HepG2 (cell line): ENCODE measurements at regions not wholly inside any gene's neighbourhood (a gene's known extent, or its start where the extent isn't known, plus 50 kb on each side); places are given as distances from the start of the nearest gene placed in this dataset.

Experiments used
- ATAC-seq: fragments of 200-7000 bp; cut with Tn5 transposase; 3 replicates; pipeline ENCODE4 v1.9.1; 2020; ENCODE audit warnings: mild to moderate bottlenecking, moderate library complexity
- BruUV-seq: library from RNA; stranded (reverse); fragments of 400-500 nt; replicated peaks from 2 replicates; lab custom pipeline; 2021; lab: Mats Ljungman, UMichigan
- CTCF ChIA-PET: fragments of 300-600 bp; formaldehyde crosslinking; extraction: SDS; loops from one replicate; lab custom pipeline; 2021; ENCODE audit warnings: low total read pairs, inconsistent platforms, low intra/inter-chr PET ratio; lab: Yijun Ruan, JAX
- POLR2A ChIA-PET: fragments of 350-600 bp; sonication (Branson Sonifier 250); formaldehyde crosslinking; loops from one replicate; lab custom pipeline; 2020; ENCODE audit warnings: antibody characterized with exemption, inconsistent platforms; lab: Yijun Ruan, JAX
- DNase-seq: peaks from one replicate; pipeline ENCODE4 v3.0.0-alpha.2; 2015; ENCODE audit warnings: low spot score
- FAIRE-seq: peaks from 3 replicates; lab custom pipeline; 2011; peaks lifted over from hg19 to GRCh38; lab: Jason Lieb, UNC
- H2AFZ ChIP-seq: one replicate; pipeline ENCODE4 v1.6.1; 2011; ENCODE audit warnings: low read length, inconsistent platforms
- H3K27ac ChIP-seq: fragments of 300-600 bp; 3 replicates; pipeline ENCODE4 v1.8.0; 2011; ENCODE audit warnings: mixed run types, mild to moderate bottlenecking, mixed read lengths, low read length, inconsistent platforms; ENCODE audit not compliant: insufficient read depth; ENCODE audit errors: extremely low read length
- H3K27me3 ChIP-seq, 2 experiments: fragments of 200-600 bp in 1 of 2; 2 replicates in 1 of 2; 3 replicates in 1 of 2; pipeline versions ENCODE4 v1.6.0 to v1.8.0; 2011; ENCODE audit warnings: low read length in 2 of 2, mild to moderate bottlenecking in 2 of 2, moderate library complexity in 2 of 2, inconsistent platforms in 1 of 2; ENCODE audit not compliant: insufficient read depth in 2 of 2, control insufficient read depth in 1 of 2
- H3K36me3 ChIP-seq, 2 experiments: fragments of 200-600 bp in 1 of 2; replicated peaks in 1 of 2; 2 replicates in 1 of 2; 3 replicates in 1 of 2; pipeline versions ENCODE4 v1.5.1 to v1.8.0; 2011; ENCODE audit warnings: low read length in 2 of 2, inconsistent platforms in 1 of 2; ENCODE audit not compliant: insufficient read depth in 2 of 2, control insufficient read depth in 1 of 2
- H3K4me1 ChIP-seq: 2 replicates; pipeline ENCODE4 v1.5.1; 2012; ENCODE audit warnings: low read length, inconsistent platforms; ENCODE audit not compliant: insufficient read depth
- H3K4me2 ChIP-seq: 2 replicates; pipeline ENCODE4 v1.6.0; 2011; ENCODE audit warnings: low read depth, low read length, inconsistent platforms
- H3K4me3 ChIP-seq, 3 experiments: fragments of 200-600 bp in 1 of 3; sonication (generic), shearing (Covaris generic) in 1 of 3; replicated peaks in 1 of 3; 2 replicates each; pipeline ENCODE4 v1.5.1; 2011 to 2016; ENCODE audit warnings: low read length in 3 of 3, inconsistent platforms in 2 of 3, low read depth in 2 of 3, mild to moderate bottlenecking in 2 of 3, control low read depth in 1 of 3, mixed read lengths in 1 of 3; ENCODE audit not compliant: insufficient read depth in 1 of 3
- H3K79me2 ChIP-seq: one replicate; pipeline ENCODE4 v1.6.1; 2011; ENCODE audit warnings: low read length, inconsistent platforms; ENCODE audit not compliant: insufficient read depth
- H3K9ac ChIP-seq: 2 replicates; pipeline ENCODE4 v1.6.0; 2011; ENCODE audit warnings: mild to moderate bottlenecking, low read depth, low read length, inconsistent platforms; ENCODE audit not compliant: insufficient read depth
- H3K9me3 ChIP-seq: 2 replicates; pipeline ENCODE4 v1.5.1; 2012; ENCODE audit warnings: mild to moderate bottlenecking, low read length
- H4K20me1 ChIP-seq: 2 replicates; pipeline ENCODE4 v1.6.0; 2011; ENCODE audit warnings: inconsistent platforms, mild to moderate bottlenecking, low read length, moderate library complexity; ENCODE audit not compliant: insufficient read depth
- CREM ChIP-seq, 2 experiments: sonication (generic) in 1 of 2; formaldehyde crosslinking in 1 of 2; IDR thresholded peaks; 2 replicates each; pipeline versions ENCODE4 v1.4.0 to v1.6.1; 2016 to 2020; ENCODE audit warnings: antibody characterized with exemption in 1 of 2, mild to moderate bottlenecking in 1 of 2, missing genetic modification reagents in 1 of 2
- FLYWCH1 ChIP-seq: sonication (generic); formaldehyde crosslinking; IDR thresholded peaks from 2 replicates; pipeline ENCODE4 v1.8.1; 2023; ENCODE audit warnings: mild to moderate bottlenecking, missing genetic modification reagents
- FOXA3 ChIP-seq: IDR thresholded peaks from 2 replicates; pipeline ENCODE4 v1.6.1; 2016; ENCODE audit warnings: missing genetic modification reagents, missing compliant biosample characterization
- FOXJ3 ChIP-seq: sonication (generic); formaldehyde crosslinking; IDR thresholded peaks from 2 replicates; pipeline ENCODE4 v1.4.0; 2020; ENCODE audit warnings: missing genetic modification reagents, mild to moderate bottlenecking, borderline replicate concordance
- PCBP1 ChIP-seq: fragments of 200-400 bp; formaldehyde crosslinking; IDR thresholded peaks from 2 replicates; pipeline ENCODE4 v1.6.1; 2017; ENCODE audit warnings: mild to moderate bottlenecking, low read depth, low read length, borderline replicate concordance
- SP2 ChIP-seq: sonication (generic); formaldehyde crosslinking; IDR thresholded peaks from 2 replicates; pipeline ENCODE4 v1.5.1; 2020; ENCODE audit warnings: mild to moderate bottlenecking, missing genetic modification reagents
- SUZ12 ChIP-seq: fragments of 150-350 bp; IDR thresholded peaks from 2 replicates; pipeline ENCODE4 v1.6.1; 2014; ENCODE audit warnings: low read depth, low read length
- ZBTB42 ChIP-seq: sonication (generic); formaldehyde crosslinking; IDR thresholded peaks from 2 replicates; pipeline ENCODE4 v1.5.0; 2020; ENCODE audit warnings: mild to moderate bottlenecking, missing genetic modification reagents
- ZNF468 ChIP-seq: sonication (generic); formaldehyde crosslinking; IDR thresholded peaks from 2 replicates; pipeline ENCODE4 v1.8.0; 2022; ENCODE audit warnings: mild to moderate bottlenecking, moderate library complexity, missing genetic modification reagents
- ZNF589 ChIP-seq: sonication (generic); formaldehyde crosslinking; conservative IDR thresholded peaks from 2 replicates; pipeline ENCODE4 v1.8.0; 2022; ENCODE audit warnings: mild to moderate bottlenecking, moderate library complexity, missing genetic modification reagents
- ZNF891 ChIP-seq: sonication (generic); formaldehyde crosslinking; IDR thresholded peaks from 2 replicates; pipeline ENCODE4 v1.5.0; 2020; ENCODE audit warnings: mild to moderate bottlenecking, missing genetic modification reagents
- WGBS: methylation state at CpG from one replicate; pipeline ENCODE4 v1.1.6; 2017; ENCODE audit warnings: low lambda C conversion rate; 5-methylcytosine and 5-hydroxymethylcytosine counted together
- in situ Hi-C: cut with HindIII; loops from 2 replicates; pipeline ENCODE4 v1.10.0; 2017; ENCODE audit warnings: low pct_unique_long_range_greater_than_20kb; ENCODE audit not compliant: extremely low pct_ligation_motif_present
- intact Hi-C: fragments of 100-400 bp; cut with micrococcal nuclease; formaldehyde crosslinking; loops from one replicate; pipeline ENCODE4 v1.10.0; 2022; ENCODE audit not compliant: unreplicated experiment
- TF ChIP-seq, protein P1 (sequence below): sonication (generic); formaldehyde crosslinking; IDR thresholded peaks from 2 replicates; pipeline ENCODE4 v1.5.0; 2020; ENCODE audit warnings: mild to moderate bottlenecking, missing genetic modification reagents, borderline replicate concordance

GRCh38 chr1:221921936-221922335 is 180.0 kb upstream of the DUSP10 start:
- Histone ChIP-seq H3K36me3 (no peaks in the 10 kb centered on the region), H2AFZ (no peak overlapping the region), H3K79me2 (no peaks in the 10 kb centered on the region), H3K4me1 (no peaks in the 10 kb centered on the region), H3K27ac (no peak overlapping the region), H3K9me3 (no peaks in the 10 kb centered on the region), H4K20me1 (no peaks in the 10 kb centered on the region), H3K4me2 (no peak overlapping the region), H3K27me3 (no peaks in the 10 kb centered on the region), H3K4me3 (no peak overlapping the region), H3K9ac (no peak overlapping the region)
- POLR2A ChIA-PET = no interaction called here
- FAIRE-seq = no peak
- TF ChIP-seq FOXJ3 (CRISPR knock-in tag) = no peak
- TF ChIP-seq ZNF589 = no peak
- TF ChIP-seq SP2 (CRISPR knock-in tag) = no peak
- TF ChIP-seq, protein P1, sequence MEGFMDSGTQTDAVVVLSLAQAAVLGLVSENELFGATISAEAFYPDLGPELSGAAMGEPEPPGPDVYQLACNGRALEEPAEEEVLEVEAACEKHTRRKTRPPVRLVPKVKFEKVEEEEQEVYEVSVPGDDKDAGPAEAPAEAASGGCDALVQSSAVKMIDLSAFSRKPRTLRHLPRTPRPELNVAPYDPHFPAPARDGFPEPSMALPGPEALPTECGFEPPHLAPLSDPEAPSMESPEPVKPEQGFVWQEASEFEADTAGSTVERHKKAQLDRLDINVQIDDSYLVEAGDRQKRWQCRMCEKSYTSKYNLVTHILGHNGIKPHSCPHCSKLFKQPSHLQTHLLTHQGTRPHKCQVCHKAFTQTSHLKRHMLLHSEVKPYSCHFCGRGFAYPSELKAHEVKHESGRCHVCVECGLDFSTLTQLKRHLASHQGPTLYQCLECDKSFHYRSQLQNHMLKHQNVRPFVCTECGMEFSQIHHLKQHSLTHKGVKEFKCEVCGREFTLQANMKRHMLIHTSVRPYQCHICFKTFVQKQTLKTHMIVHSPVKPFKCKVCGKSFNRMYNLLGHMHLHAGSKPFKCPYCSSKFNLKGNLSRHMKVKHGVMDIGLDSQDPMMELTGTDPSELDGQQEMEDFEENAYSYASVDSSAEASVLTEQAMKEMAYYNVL (CRISPR knock-in tag) = no peak
- no peak for TF ChIP-seq SUZ12
- no peak for TF ChIP-seq FOXA3
- no peak for TF ChIP-seq ZBTB42 (CRISPR knock-in tag)
- no peak for TF ChIP-seq CREM (IDR thresholded peaks at IDR 0.05)
- no peak for TF ChIP-seq CREM (CRISPR knock-in tag; IDR thresholded peaks at IDR 0.05)
- no peak for TF ChIP-seq ZNF891 (CRISPR knock-in tag)
- no peak for TF ChIP-seq ZNF468 (CRISPR knock-in tag)
- TF ChIP-seq PCBP1 = no peak
- no peak for TF ChIP-seq FLYWCH1
- CTCF ChIA-PET = no interaction called here
- in situ Hi-C loops = no loop called here
- intact Hi-C loops = no loop called here
- BruUV-seq = no TSS peak
- ATAC-seq = no peak
- WGBS = 6% methylated on average over 2 of the region's 2 CpGs
- no peak for DNase-seq
